ENCODE measurements at regions not wholly inside any gene's neighbourhood (a gene's known extent, or its start where the extent isn't known, plus 50 kb on each side); places are given as distances from the start of the nearest gene placed in this dataset.
"Not testable (repeated sequence)": the region's sequence is repeated elsewhere in the genome, so short reads cannot be mapped to it uniquely, and the experiment has no call there.

- H3K4me3 ChIP-seq, result no peak overlapping the region
- no peaks in the 10 kb centered on the region for H3K27me3 ChIP-seq
- intact Hi-C loops (cut with DNase I; ENCODE audit: low total_unique reads), result loop anchor here (5.0 kb wide), 2 partner anchors 581 to 999 kb away; no protein-coding TSS in a partner anchor
- no peak for DNase-seq (ENCODE audit: low spot score in 2 of 2)
- H3K27ac ChIP-seq, result no peak overlapping the region
- no peaks in the 10 kb centered on the region for H3K36me3 ChIP-seq
- no peak for TF ChIP-seq POLR2A (IDR thresholded peaks at IDR 0.05)
- no peak for TF ChIP-seq CTCF (IDR thresholded peaks at IDR 0.05)
- TF ChIP-seq POLR2AphosphoS5 (IDR thresholded peaks at IDR 0.05), result no peak
- H3K9me3 ChIP-seq, result no peaks in the 10 kb centered on the region
- H3K4me1 ChIP-seq, result no peaks in the 10 kb centered on the region
Measured at GRCh38 chr12:96106137-96106536, 70.8 kb upstream of the LTA4H start.

- DNase-seq (ENCODE audit: low spot score in 2 of 2), result no peak
- H3K4me1 ChIP-seq, result no peaks in the 10 kb centered on the region
- TF ChIP-seq CTCF (IDR thresholded peaks at IDR 0.05), result no peak
- TF ChIP-seq POLR2A (IDR thresholded peaks at IDR 0.05), result no peak
- no peak for TF ChIP-seq POLR2AphosphoS5 (IDR thresholded peaks at IDR 0.05)
- no peak overlapping the region for H3K4me3 ChIP-seq
- no peaks in the 10 kb centered on the region for H3K36me3 ChIP-seq
- no peak overlapping the region for H3K27ac ChIP-seq
- H3K9me3 ChIP-seq, result no peaks in the 10 kb centered on the region
- H3K27me3 ChIP-seq, result no peaks in the 10 kb centered on the region
- intact Hi-C loops (cut with DNase I; ENCODE audit: low total_unique reads), result loop anchor here (5.0 kb wide), 2 partner anchors 580 to 1000 kb away; no protein-coding TSS in a partner anchor
Measured at GRCh38 chr12:96107236-96107635, 71.8 kb upstream of the LTA4H start.

- no peaks in the 10 kb centered on the region for H3K27me3 ChIP-seq
- no peaks in the 10 kb centered on the region for H3K9me3 ChIP-seq
- H3K27ac ChIP-seq, result peak overlapping the region in 1 of 2 donors; percentile 14
- DNase-seq (ENCODE audit: low spot score in 2 of 2), result no peak
- no peak overlapping the region for H3K4me3 ChIP-seq
- TF ChIP-seq POLR2A (IDR thresholded peaks at IDR 0.05) (no peak), CTCF (IDR thresholded peaks at IDR 0.05) (no peak)
- intact Hi-C loops (cut with DNase I; ENCODE audit: low total_unique reads), result loop anchor here (5.0 kb wide), 2 partner anchors 579 to 1001 kb away; no protein-coding TSS in a partner anchor
- no peaks in the 10 kb centered on the region for H3K36me3 ChIP-seq
- no peaks in the 10 kb centered on the region for H3K4me1 ChIP-seq
Measured at GRCh38 chr12:96108321-96108720, 72.9 kb upstream of the LTA4H start.

- not testable (repeated sequence) for H3K27ac ChIP-seq; H3K4me3 ChIP-seq; DNase-seq (ENCODE audit: low spot score in 2 of 2); H3K4me1 ChIP-seq; H3K9me3 ChIP-seq; H3K27me3 ChIP-seq; H3K36me3 ChIP-seq
- intact Hi-C loops (cut with DNase I; ENCODE audit: low total_unique reads), result loop anchor here (5.0 kb wide), 2 partner anchors 578 to 1002 kb away; no protein-coding TSS in a partner anchor
Measured at GRCh38 chr12:96108941-96109340, 73.6 kb upstream of the LTA4H start.

- no peak for DNase-seq (ENCODE audit: low spot score in 2 of 2)
- no peaks in the 10 kb centered on the region for H3K27me3 ChIP-seq
- no peak overlapping the region for H3K4me3 ChIP-seq
- no peaks in the 10 kb centered on the region for H3K4me1 ChIP-seq
- TF ChIP-seq POLR2A (IDR thresholded peaks at IDR 0.05) (no peak), POLR2AphosphoS5 (IDR thresholded peaks at IDR 0.05) (no peak), CTCF (IDR thresholded peaks at IDR 0.05) (no peak)
- no peak overlapping the region for H3K27ac ChIP-seq
- intact Hi-C loops (cut with DNase I; ENCODE audit: low total_unique reads), result no loop called here
- H3K9me3 ChIP-seq, result no peaks in the 10 kb centered on the region
- no peaks in the 10 kb centered on the region for H3K36me3 ChIP-seq
Measured at GRCh38 chr12:96112733-96113132, 77.3 kb upstream of the LTA4H start.

GRCh38 chr12:96117460-96117859 is 76.7 kb upstream of the ELK3 start:
- no peak for DNase-seq (ENCODE audit: low spot score in 2 of 2)
- no peak overlapping the region for H3K27ac ChIP-seq
- no peak overlapping the region for H3K4me3 ChIP-seq
- no peaks in the 10 kb centered on the region for H3K27me3 ChIP-seq
- intact Hi-C loops (cut with DNase I; ENCODE audit: low total_unique reads), result no loop called here
- no peaks in the 10 kb centered on the region for H3K4me1 ChIP-seq
- no peak for TF ChIP-seq CTCF (IDR thresholded peaks at IDR 0.05)
- no peak for TF ChIP-seq POLR2AphosphoS5 (IDR thresholded peaks at IDR 0.05)
- no peaks in the 10 kb centered on the region for H3K9me3 ChIP-seq
- H3K36me3 ChIP-seq, result no peaks in the 10 kb centered on the region
